Activated CD4-positive, alpha-beta memory T cell treated with anti-CD3 and anti-CD28 coated beads for 36 hours (primary cell): ENCODE measurements at regions not wholly inside any gene's neighbourhood (a gene's known extent, or its start where the extent isn't known, plus 50 kb on each side); places are given as distances from the start of the nearest gene placed in this dataset.
"Not testable (repeated sequence)": the region's sequence is repeated elsewhere in the genome, so short reads cannot be mapped to it uniquely, and the experiment has no call there.

Experiments used
- CTCF ChIA-PET: fragments of 350-600 bp; sonication (Branson Sonifier 250); formaldehyde crosslinking; loops from one replicate; lab custom pipeline; 2021; ENCODE audit warnings: antibody characterized with exemption, inconsistent platforms; lab: Charles Lee
- POLR2A ChIA-PET: fragments of 350-600 bp; sonication (Branson Sonifier 250); formaldehyde crosslinking; loops from one replicate; lab custom pipeline; 2021; ENCODE audit warnings: antibody characterized with exemption; lab: Charles Lee
- DNase-seq: peaks from one replicate; pipeline ENCODE4 v3.0.0-alpha.2; 2020
- H3K27ac Mint-ChIP-seq: one replicate; pipeline ENCODE4 v1.8.0; 2021; ENCODE audit warnings: mixed read lengths
- H3K27me3 Mint-ChIP-seq: one replicate; pipeline ENCODE4 v1.8.0; 2021; ENCODE audit warnings: mixed read lengths
- H3K36me3 Mint-ChIP-seq: one replicate; pipeline ENCODE4 v1.8.0; 2021; ENCODE audit warnings: mixed read lengths
- H3K4me1 Mint-ChIP-seq: one replicate; pipeline ENCODE4 v1.8.0; 2021; ENCODE audit warnings: low read depth, mixed read lengths
- H3K4me3 Mint-ChIP-seq: one replicate; pipeline ENCODE4 v1.8.0; 2021; ENCODE audit warnings: mild to moderate bottlenecking, mixed read lengths
- H3K9me3 Mint-ChIP-seq: one replicate; pipeline ENCODE4 v1.8.0; 2021; ENCODE audit warnings: mixed read lengths
- intact Hi-C: fragments of 100-400 bp; cut with micrococcal nuclease; formaldehyde crosslinking; loops from one replicate; pipeline ENCODE4 v1.15.1; 2023

DNA sequence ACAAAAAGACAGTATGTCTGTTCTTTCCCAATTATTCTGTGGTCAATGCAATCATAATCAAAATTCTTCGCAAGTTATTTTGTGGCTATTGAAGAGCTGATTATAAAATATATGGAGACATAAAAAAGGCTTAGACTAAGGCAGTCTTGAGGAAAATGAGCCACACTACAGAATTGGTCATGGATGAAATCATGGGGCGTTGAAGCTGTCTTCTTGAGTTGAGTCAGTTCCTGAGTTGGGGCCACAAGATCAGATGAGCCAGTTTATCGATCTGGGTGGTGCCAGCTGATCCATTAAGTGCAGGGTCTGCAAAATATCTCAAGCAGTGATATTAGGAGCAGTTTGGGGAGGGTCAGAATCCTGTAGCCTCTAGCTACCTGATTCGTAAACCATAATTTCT, 96.9 kb upstream of the NUTM2F start:
- H3K4me3 Mint-ChIP-seq, intact Hi-C loops, H3K9me3 Mint-ChIP-seq, POLR2A ChIA-PET, CTCF ChIA-PET, H3K27ac Mint-ChIP-seq, H3K4me1 Mint-ChIP-seq, H3K27me3 Mint-ChIP-seq, H3K36me3 Mint-ChIP-seq: not testable (repeated sequence)
- DNase-seq = peak; percentile 10

DNA sequence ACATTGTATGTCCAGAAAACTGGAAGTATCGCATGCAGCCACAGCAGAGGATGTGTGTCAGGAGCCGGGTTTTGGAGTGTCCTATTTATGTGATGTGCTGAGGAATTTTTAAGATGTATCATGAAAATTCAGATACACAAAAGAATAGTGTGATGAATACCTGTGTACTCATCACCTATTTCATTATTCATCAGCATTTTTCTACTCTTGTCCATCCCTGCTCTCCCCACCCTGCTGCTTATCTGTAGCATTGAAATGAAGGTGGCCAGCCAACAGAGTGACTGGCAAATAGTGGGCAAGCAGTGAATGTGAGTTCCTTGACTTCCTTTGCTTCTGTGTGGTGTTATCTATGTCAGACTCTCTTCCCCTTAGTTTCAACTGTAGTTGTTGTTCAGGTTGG, 108.7 kb upstream of the NUTM2F start:
- H3K27me3 Mint-ChIP-seq, CTCF ChIA-PET, H3K9me3 Mint-ChIP-seq, H3K4me3 Mint-ChIP-seq, intact Hi-C loops, H3K27ac Mint-ChIP-seq, H3K36me3 Mint-ChIP-seq, POLR2A ChIA-PET, H3K4me1 Mint-ChIP-seq, DNase-seq: not testable (repeated sequence)

DNA sequence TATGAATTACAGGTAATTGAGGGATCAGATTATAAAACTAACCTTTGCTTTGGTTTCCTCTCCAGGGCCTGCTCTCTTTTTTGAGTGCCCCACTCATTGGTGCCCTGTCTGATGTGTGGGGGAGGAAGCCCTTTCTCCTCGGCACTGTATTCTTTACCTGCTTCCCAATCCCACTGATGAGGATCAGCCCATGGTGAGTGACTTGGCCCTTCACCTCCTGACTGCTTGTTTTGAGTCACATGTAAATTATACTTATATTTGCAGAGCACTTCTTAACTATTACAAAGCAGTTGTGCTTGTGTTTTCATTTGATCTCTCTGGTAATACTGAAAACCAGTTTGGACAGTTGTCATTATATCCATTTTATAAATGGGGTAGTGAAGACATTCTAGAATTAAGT, 109.9 kb upstream of the NUTM2F start:
- DNase-seq, POLR2A ChIA-PET, H3K4me1 Mint-ChIP-seq, H3K9me3 Mint-ChIP-seq, H3K27ac Mint-ChIP-seq, H3K4me3 Mint-ChIP-seq, H3K27me3 Mint-ChIP-seq, intact Hi-C loops, CTCF ChIA-PET: not testable (repeated sequence)
- peaks cover 12% of the 10 kb centered on the region for H3K36me3 Mint-ChIP-seq

DNA sequence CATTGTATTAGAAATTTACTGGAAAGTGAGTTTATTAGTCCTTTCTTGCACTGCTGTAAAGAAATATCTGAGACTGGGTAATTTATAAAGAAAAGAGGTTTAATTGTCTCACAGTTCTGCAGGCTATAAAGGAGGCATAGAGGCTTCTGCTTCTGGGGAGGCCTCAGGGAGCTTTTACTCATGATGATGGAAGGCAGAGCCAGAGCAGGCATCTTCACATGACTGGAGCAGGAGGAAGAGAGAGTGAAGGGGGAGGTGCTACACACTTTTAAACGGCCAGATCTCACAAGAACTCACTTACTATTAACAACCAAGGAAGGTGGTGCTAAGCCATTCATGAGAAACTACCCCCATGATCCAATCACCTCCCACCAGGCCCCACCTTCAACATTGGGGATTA, 112.7 kb upstream of the NUTM2F start:
- H3K4me3 Mint-ChIP-seq, DNase-seq, POLR2A ChIA-PET, H3K27ac Mint-ChIP-seq, H3K9me3 Mint-ChIP-seq, H3K27me3 Mint-ChIP-seq, intact Hi-C loops, H3K4me1 Mint-ChIP-seq, CTCF ChIA-PET: not testable (repeated sequence)
- peaks cover 15% of the 10 kb centered on the region for H3K36me3 Mint-ChIP-seq

DNA sequence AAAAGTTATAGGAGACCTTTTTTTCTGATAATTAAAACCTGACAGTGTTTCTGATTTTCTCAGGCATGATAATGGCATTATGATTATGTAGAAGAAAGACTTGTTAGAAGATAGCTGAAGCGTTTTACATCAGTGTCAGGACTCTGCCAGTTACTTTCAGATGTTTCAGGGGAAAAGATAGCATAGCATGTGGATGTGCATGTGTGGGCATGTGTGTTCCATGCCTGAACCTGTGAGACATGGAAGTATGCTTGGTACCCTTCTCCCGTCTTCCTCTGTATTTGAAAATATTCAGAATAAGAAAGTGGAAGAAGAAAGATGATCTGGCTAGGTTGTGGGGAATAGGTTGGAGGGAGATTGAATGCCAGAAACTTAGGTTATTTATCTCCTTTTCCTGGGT, 113.1 kb upstream of the PCAT7 start:
- DNase-seq = no peak
- ChIA-PET CTCF (no interaction called here), POLR2A (no interaction called here)
- H3K9me3 Mint-ChIP-seq = no peaks in the 10 kb centered on the region
- H3K4me1 Mint-ChIP-seq = peaks cover 8% of the 10 kb centered on the region
- H3K4me3 Mint-ChIP-seq = no peak overlapping the region
- intact Hi-C loops = no loop called here
- H3K36me3 Mint-ChIP-seq = peaks cover 18% of the 10 kb centered on the region
- H3K27me3 Mint-ChIP-seq = no peaks in the 10 kb centered on the region
- H3K27ac Mint-ChIP-seq = no peak overlapping the region

DNA sequence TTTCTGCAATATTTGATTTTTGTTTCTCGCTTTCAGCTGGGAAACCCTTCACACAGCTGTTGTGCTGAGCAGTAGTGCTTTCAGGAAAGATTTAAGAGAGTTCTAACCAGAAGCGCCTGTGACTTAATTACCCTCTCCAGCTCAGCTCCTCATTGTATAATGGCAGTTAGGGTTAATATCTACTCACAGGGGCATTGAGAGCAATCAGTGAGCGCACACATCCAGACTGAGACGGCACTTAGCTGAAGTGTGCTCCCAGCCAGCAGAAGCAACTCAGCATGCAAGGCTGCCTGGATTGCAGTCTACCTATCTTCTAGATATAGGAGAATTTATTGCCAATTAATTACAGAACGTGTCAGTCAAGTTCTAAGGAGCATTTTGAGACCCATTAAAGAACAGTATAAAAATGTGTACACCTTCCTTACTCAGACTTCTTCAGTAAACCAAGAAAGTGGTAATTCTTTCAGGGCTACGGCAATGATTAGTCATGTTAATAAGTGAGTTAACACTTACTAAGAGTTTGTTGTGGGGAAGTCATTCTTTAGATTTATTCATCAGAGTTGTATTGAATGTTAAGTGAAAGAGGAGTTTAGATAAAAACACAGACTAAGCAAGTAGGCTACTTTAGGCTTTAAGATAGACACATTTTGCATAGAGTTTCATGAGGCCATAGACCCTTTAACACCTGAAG, 111.7 kb upstream of the PCAT7 start:
- intact Hi-C loops = no loop called here
- Mint-ChIP-seq H3K36me3 (peaks cover 24% of the 10 kb centered on the region), H3K4me1 (peaks cover 8% of the 10 kb centered on the region), H3K27ac (no peak overlapping the region), H3K27me3 (no peaks in the 10 kb centered on the region), H3K4me3 (no peak overlapping the region), H3K9me3 (no peaks in the 10 kb centered on the region)
- ChIA-PET POLR2A (interaction anchor here (0.6 to 1.1 kb wide), 2 partner anchors 16 to 639 kb away, joined by 3 to 4 read pairs; no protein-coding TSS in a partner anchor), CTCF (no interaction called here)
- DNase-seq = no peak

DNA sequence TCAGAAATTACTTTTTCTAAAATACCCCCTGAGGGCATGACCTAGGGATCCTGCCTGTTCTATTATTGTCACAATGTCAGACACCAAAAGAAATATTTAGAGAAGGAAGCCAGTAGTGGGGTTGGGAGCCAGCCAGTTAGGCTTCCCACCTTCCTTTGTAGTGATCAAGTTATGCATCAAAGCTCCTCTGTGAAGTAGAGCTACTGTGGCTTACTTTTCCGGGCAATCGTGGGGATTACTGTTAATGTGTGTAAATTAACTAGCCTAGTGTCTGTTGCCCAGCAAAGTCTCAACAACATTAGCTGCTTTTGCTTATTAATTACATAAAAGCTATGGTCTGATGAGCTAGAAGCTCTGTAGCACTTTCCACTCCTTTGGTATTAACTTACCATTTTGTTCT, 109.0 kb upstream of the PCAT7 start:
- CTCF ChIA-PET = interaction anchor here (0.5 kb wide), 1 partner anchor 151 kb away, joined by 3 read pairs; no protein-coding TSS in a partner anchor
- Mint-ChIP-seq H3K27ac (no peak overlapping the region), H3K36me3 (peaks cover 33% of the 10 kb centered on the region), H3K27me3 (no peaks in the 10 kb centered on the region), H3K9me3 (no peaks in the 10 kb centered on the region), H3K4me1 (peaks cover 8% of the 10 kb centered on the region), H3K4me3 (no peak overlapping the region)
- POLR2A ChIA-PET = no interaction called here
- intact Hi-C loops = no loop called here
- no peak for DNase-seq

DNA sequence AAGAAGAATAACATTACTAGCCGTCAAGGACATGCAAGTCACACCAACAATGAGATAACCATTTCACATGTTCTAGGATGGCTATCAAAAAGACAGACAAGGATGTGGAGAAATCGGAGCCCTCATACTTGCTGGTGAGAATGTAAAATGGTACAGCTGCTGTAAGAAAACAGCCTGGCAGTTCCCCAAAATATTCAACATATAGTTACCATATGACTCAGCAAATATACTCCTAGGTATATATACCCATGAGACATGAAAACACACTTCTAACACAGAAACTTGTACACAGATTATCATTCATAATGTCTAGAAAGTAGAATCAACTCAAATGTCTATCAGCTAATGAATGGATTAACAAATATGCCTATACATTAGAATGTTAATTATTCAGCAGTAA, 105.4 kb upstream of the PCAT7 start:
- Mint-ChIP-seq H3K4me3 (no peak overlapping the region), H3K36me3 (peaks cover 42% of the 10 kb centered on the region), H3K9me3 (no peaks in the 10 kb centered on the region), H3K27ac (no peak overlapping the region), H3K27me3 (no peaks in the 10 kb centered on the region), H3K4me1 (no peaks in the 10 kb centered on the region)
- POLR2A ChIA-PET = no interaction called here
- DNase-seq = no peak
- CTCF ChIA-PET = no interaction called here
- intact Hi-C loops = no loop called here

DNA sequence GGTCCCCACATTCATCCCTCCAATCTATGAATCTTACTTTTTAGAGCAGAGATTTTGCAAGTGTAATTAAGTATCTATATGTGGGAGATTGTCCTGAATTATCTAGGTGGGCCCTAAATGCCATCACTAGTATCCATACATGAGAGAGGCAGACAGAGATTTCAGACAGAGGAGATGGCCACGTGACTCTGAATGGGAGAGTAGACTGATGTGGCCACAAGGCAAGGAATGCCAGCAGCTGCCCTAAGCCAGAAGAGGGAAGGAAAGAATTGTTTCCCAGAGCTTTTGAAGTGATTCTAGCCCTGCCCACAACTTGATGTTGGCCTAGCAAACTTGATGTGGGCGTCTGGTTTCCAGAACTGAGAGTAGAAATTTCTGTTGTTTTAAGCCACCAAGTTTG, 90.1 kb upstream of the PCAT7 start:
- Mint-ChIP-seq H3K4me3 (no peak overlapping the region), H3K9me3 (peaks cover 52% of the 10 kb centered on the region), H3K4me1 (no peaks in the 10 kb centered on the region), H3K27ac (no peak overlapping the region), H3K36me3 (peaks cover 27% of the 10 kb centered on the region), H3K27me3 (no peaks in the 10 kb centered on the region)
- no peak for DNase-seq
- intact Hi-C loops = no loop called here
- ChIA-PET POLR2A (no interaction called here), CTCF (no interaction called here)

DNA sequence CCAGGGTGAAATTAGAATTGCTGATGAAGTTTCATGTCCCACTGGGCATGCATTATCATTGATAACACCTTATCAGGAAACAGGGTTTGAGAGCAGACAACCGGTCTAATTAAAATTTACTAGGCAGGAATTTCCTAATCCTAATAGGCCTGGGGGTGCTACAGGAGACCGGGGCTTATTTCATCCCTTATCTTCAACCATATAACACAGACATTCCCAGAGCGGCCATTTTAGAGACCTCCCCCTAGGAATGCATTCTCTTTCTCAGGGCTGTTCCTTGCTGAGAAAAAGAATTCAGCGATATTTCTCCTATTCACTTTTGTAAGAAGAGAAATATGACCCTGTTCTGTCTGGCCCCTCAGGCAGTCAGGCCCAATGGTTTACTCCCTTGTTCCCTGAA, 82.8 kb upstream of the PCAT7 start:
- Mint-ChIP-seq H3K9me3 (peaks cover 28% of the 10 kb centered on the region), H3K27me3 (peaks cover 12% of the 10 kb centered on the region)
- H3K27ac Mint-ChIP-seq, H3K4me1 Mint-ChIP-seq, H3K36me3 Mint-ChIP-seq, CTCF ChIA-PET, H3K4me3 Mint-ChIP-seq, DNase-seq, POLR2A ChIA-PET, intact Hi-C loops: not testable (repeated sequence)

DNA sequence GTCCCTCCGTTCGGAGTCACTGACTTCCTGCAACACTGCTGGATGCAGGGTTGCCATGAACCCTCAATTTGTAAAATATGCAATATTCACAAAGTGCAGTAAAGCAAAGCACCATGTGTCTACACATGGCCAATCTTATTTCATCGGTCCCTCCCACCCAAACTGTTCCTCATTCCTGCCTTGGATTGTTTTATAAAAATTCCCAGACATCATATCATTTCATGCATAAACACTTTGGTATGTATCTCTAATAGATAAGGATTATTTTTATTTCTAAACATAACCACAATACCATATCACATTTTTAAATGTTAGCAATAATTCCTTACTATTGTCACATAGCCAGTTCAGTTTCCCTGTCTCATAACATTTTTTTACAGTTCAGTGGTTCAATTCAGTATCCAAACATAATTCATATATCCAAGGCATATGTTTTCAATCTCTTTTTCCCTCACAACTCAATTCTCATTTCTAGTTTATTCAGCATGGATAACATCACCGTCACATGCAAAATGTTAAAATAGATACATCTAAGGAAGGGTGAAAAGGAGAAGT, 82.0 kb upstream of the PCAT7 start:
- CTCF ChIA-PET = no interaction called here
- Mint-ChIP-seq H3K27ac (no peak overlapping the region), H3K4me3 (no peak overlapping the region), H3K4me1 (no peaks in the 10 kb centered on the region), H3K27me3 (peaks cover 12% of the 10 kb centered on the region), H3K9me3 (peaks cover 26% of the 10 kb centered on the region), H3K36me3 (peaks cover 3% of the 10 kb centered on the region)
- no peak for DNase-seq
- POLR2A ChIA-PET = no interaction called here
- intact Hi-C loops = no loop called here

DNA sequence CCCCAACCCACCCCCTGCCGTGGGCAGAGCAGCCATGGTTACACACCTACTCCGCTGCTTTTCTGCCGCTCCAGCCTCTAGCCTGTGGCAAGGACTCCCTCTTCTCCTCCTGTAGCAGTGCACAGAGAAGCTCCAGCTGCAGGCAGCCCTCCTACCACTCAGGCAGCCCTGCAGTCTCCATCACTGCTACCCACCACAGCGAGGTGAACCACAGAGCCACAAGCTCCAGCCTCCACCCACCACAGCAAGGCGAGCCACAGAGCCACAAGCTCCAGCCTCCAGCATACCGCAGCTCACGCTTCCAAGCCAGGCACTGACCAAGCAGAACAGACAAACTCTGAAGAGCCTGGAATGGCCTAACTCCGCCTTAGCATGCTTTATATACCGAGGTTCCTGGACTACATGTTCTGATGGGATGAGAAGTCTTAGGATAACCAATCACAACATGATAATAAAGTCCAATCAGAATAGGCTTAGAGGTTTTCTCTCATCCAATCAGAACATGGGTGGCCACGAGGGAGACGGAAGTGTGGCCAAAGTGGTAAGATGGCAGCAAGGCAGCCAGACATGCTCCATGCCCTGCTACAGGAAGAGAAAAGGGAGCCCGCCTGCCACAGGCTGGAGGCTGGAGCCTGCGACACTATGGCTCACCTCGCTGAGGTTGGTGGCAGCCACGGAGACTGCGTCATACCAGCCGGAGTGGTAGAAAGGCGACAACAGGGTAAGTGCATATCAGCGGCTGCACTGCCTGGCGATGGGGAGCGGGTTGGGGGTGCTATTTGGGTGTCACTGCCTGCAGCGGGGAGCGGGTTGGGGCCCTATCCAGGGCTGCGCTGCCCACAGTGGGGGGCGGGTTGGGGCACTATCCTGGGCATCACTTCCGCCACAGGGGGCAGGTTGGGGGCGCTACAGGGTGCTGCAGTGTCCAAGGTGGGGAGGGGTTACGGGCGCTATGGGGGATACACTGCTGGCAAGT, 75.8 kb upstream of the PCAT7 start:
- CTCF ChIA-PET = interaction anchor here (0.5 kb wide), 1 partner anchor 20 kb away, joined by 3 read pairs; no protein-coding TSS in a partner anchor
- intact Hi-C loops = no loop called here
- H3K27ac Mint-ChIP-seq = no peak overlapping the region
- peaks cover 11% of the 10 kb centered on the region for H3K27me3 Mint-ChIP-seq
- no peaks in the 10 kb centered on the region for H3K4me1 Mint-ChIP-seq
- H3K9me3 Mint-ChIP-seq = no peaks in the 10 kb centered on the region
- no peak overlapping the region for H3K4me3 Mint-ChIP-seq
- no peaks in the 10 kb centered on the region for H3K36me3 Mint-ChIP-seq
- no peak for DNase-seq
- POLR2A ChIA-PET = no interaction called here
